Endothelial cell of umbilical vein (primary cell): ENCODE measurements at regions not wholly inside any gene's neighbourhood (a gene's known extent, or its start where the extent isn't known, plus 50 kb on each side); places are given as distances from the start of the nearest gene placed in this dataset.

Source experiments
- BruUV-seq: library from RNA; stranded (reverse); fragments of 400-500 nt; replicated peaks from 2 replicates; lab custom pipeline; 2021; lab: Mats Ljungman, UMichigan
- CTCF ChIA-PET: fragments of 300-600, 350-600 bp; sonication (Branson Sonifier 250); formaldehyde crosslinking; loops from one replicate; lab custom pipeline; 2021; ENCODE audit warnings: antibody characterized with exemption, inconsistent platforms; lab: Charles Lee
- POLR2A ChIA-PET: fragments of 300-600, 350-600 bp; sonication (Branson Sonifier 250); formaldehyde crosslinking; loops from one replicate; lab custom pipeline; 2021; ENCODE audit warnings: antibody characterized with exemption, inconsistent platforms; lab: Charles Lee
- DNase-seq: peaks from one replicate; pipeline ENCODE4 v3.0.0-alpha.2; 2011; ENCODE audit warnings: low read depth, low spot score
- FAIRE-seq: peaks from 2 replicates; lab custom pipeline; 2011; peaks lifted over from hg19 to GRCh38; lab: Jason Lieb, UNC
- H2AFZ ChIP-seq: 2 replicates; pipeline ENCODE4 v1.6.0; 2012; ENCODE audit warnings: low read depth, low read length, control low read depth, inconsistent platforms
- H3K27ac ChIP-seq: 2 replicates; pipeline ENCODE4 v1.5.1; 2011; ENCODE audit warnings: low read depth, mild to moderate bottlenecking, control low read depth, low read length, moderate library complexity; ENCODE audit not compliant: insufficient read depth
- H3K27me3 ChIP-seq, 2 experiments: 2 replicates each; pipeline versions ENCODE4 v1.6.0 to v1.6.1; 2011; ENCODE audit warnings: low read length in 2 of 2, mixed read lengths in 1 of 2; ENCODE audit not compliant: control insufficient read depth in 2 of 2, insufficient read depth in 2 of 2
- H3K36me3 ChIP-seq, 2 experiments: 2 replicates in 1 of 2; 3 replicates in 1 of 2; pipeline ENCODE4 v1.5.1; 2011; ENCODE audit warnings: low read length in 2 of 2, mild to moderate bottlenecking in 1 of 2, moderate library complexity in 1 of 2; ENCODE audit not compliant: control insufficient read depth in 2 of 2, insufficient read depth in 2 of 2; ENCODE audit errors: extremely low read depth in 1 of 2
- H3K4me1 ChIP-seq: 3 replicates; pipeline ENCODE4 v1.5.1; 2011; ENCODE audit warnings: mild to moderate bottlenecking, low read length; ENCODE audit not compliant: control insufficient read depth, insufficient read depth; ENCODE audit errors: extremely low read depth
- H3K4me2 ChIP-seq: 2 replicates; pipeline ENCODE4 v1.6.1; 2011; ENCODE audit warnings: low read length, control low read depth, mixed read lengths; ENCODE audit not compliant: insufficient read depth
- H3K4me3 ChIP-seq, 3 experiments: fragments of 200-600 bp in 1 of 3; sonication (generic), shearing (Covaris generic) in 1 of 3; replicated peaks in 1 of 3; 2 replicates each; pipeline ENCODE4 v1.5.1; 2011 to 2016; ENCODE audit warnings: control low read depth in 3 of 3, low read length in 3 of 3, mild to moderate bottlenecking in 2 of 3, inconsistent platforms in 1 of 3, low read depth in 1 of 3, moderate library complexity in 1 of 3; ENCODE audit not compliant: insufficient read depth in 1 of 3
- H3K79me2 ChIP-seq: 2 replicates; pipeline ENCODE4 v1.6.0; 2012; ENCODE audit warnings: low read length, inconsistent platforms; ENCODE audit not compliant: control insufficient read depth, insufficient read depth
- H3K9ac ChIP-seq: replicated peaks from 2 replicates; pipeline ENCODE3; 2011; ENCODE audit warnings: low read length, control low read depth; ENCODE audit not compliant: insufficient read depth; ENCODE audit errors: extremely low read depth
- H3K9me1 ChIP-seq: replicated peaks from 3 replicates; pipeline ENCODE4 v1.6.0; 2011; ENCODE audit warnings: mild to moderate bottlenecking, low read length; ENCODE audit not compliant: control insufficient read depth, insufficient read depth; ENCODE audit errors: extremely low read depth
- H3K9me3 ChIP-seq: replicated peaks from 2 replicates; pipeline ENCODE4 v1.5.1; 2012; ENCODE audit warnings: low read length, inconsistent platforms; ENCODE audit not compliant: control insufficient read depth, insufficient read depth
- H4K20me1 ChIP-seq: replicated peaks from 2 replicates; pipeline ENCODE3; 2011; ENCODE audit warnings: mild to moderate bottlenecking, low read length; ENCODE audit not compliant: control insufficient read depth, insufficient read depth; ENCODE audit errors: extremely low read depth
- CTCF ChIP-seq, 2 donors: IDR thresholded peaks; 1 replicate in 1 of 2; 2 replicates in 1 of 2; pipeline ENCODE4 v1.5.1; 2011; ENCODE audit warnings: low read length in 2 of 2, mild to moderate bottlenecking in 2 of 2, moderate library complexity in 2 of 2, control low read depth in 1 of 2, inconsistent platforms in 1 of 2, low read depth in 1 of 2; ENCODE audit not compliant: insufficient read depth in 1 of 2; ENCODE audit errors: extremely low read depth in 1 of 2
- EZH2 ChIP-seq: IDR thresholded peaks from 2 replicates; pipeline ENCODE4 v1.6.1; 2012; ENCODE audit warnings: borderline replicate concordance, low read depth, mild to moderate bottlenecking, moderate library complexity, low read length, inconsistent platforms; ENCODE audit not compliant: severe bottlenecking
- FOS ChIP-seq: IDR thresholded peaks from 2 replicates; pipeline ENCODE4 v1.6.1; 2011; ENCODE audit warnings: mild to moderate bottlenecking, low read length, moderate library complexity, borderline replicate concordance; ENCODE audit not compliant: insufficient read depth
- GATA2 ChIP-seq: IDR thresholded peaks from 2 replicates; pipeline ENCODE4 v1.7.0; 2011; ENCODE audit warnings: low read depth, mild to moderate bottlenecking, moderate library complexity, mixed read lengths, low read length; ENCODE audit not compliant: insufficient read length, insufficient read depth
- JUN ChIP-seq: IDR thresholded peaks from 2 replicates; pipeline ENCODE4 v1.6.1; 2011; ENCODE audit warnings: borderline replicate concordance, low read depth; ENCODE audit not compliant: insufficient read length, insufficient read depth
- MAX ChIP-seq: IDR thresholded peaks from 2 replicates; pipeline ENCODE4 v1.6.1; 2011; ENCODE audit not compliant: insufficient read depth, insufficient read length
- MYC ChIP-seq: IDR thresholded peaks from one replicate; pipeline ENCODE4 v1.6.1; 2011; ENCODE audit warnings: mild to moderate bottlenecking, low read depth, low read length
- POLR2A ChIP-seq: IDR thresholded peaks from 2 replicates; pipeline ENCODE4 v1.6.1; 2012; ENCODE audit warnings: low read depth, mild to moderate bottlenecking, control low read depth, low read length
- POLR2AphosphoS5 ChIP-seq: IDR thresholded peaks from 2 replicates; pipeline ENCODE4 v1.6.1; 2012; ENCODE audit warnings: low read depth, mild to moderate bottlenecking, control low read depth, low read length, moderate library complexity; ENCODE audit not compliant: insufficient read depth
- dilution Hi-C: fragments of 300-500 bp; cut with MboI; formaldehyde crosslinking; loops from one replicate; pipeline ENCODE4 v1.15.0; 2019; ENCODE audit warnings: low sequenced_read_pairs; ENCODE audit not compliant: extremely low pct_ligation_motif_present
- intact Hi-C: fragments of 100-400 bp; cut with micrococcal nuclease; formaldehyde crosslinking; loops from one replicate; pipeline ENCODE4 v1.10.0; 2022

- Histone ChIP-seq H3K36me3 (no peaks in the 10 kb centered on the region), H3K79me2 (no peaks in the 10 kb centered on the region), H3K9ac (no peak overlapping the region), H2AFZ (no peak overlapping the region), H3K9me3 (no peaks in the 10 kb centered on the region), H3K4me2 (no peak overlapping the region), H3K9me1 (no peaks in the 10 kb centered on the region), H3K27me3 (no peaks in the 10 kb centered on the region), H4K20me1 (no peaks in the 10 kb centered on the region), H3K4me3 (no peak overlapping the region), H3K27ac (no peak overlapping the region), H3K4me1 (no peaks in the 10 kb centered on the region)
- FAIRE-seq (no peak), DNase-seq (no peak)
- POLR2A ChIA-PET = no interaction called here
- no TSS peak for BruUV-seq
- dilution Hi-C loops = no loop called here
- intact Hi-C loops = no loop called here
- no peak for TF ChIP-seq CTCF (IDR thresholded peaks at IDR 0.05; ENCODE audit: extremely low read depth in 1 of 2, insufficient read depth in 1 of 2, low read depth in 1 of 2, low read length in 2 of 2)
- no peak for TF ChIP-seq EZH2
- TF ChIP-seq POLR2AphosphoS5 = no peak
- TF ChIP-seq POLR2A = no peak
- no peak for TF ChIP-seq FOS
- TF ChIP-seq GATA2 = no peak
- TF ChIP-seq JUN = no peak
- no peak for TF ChIP-seq MYC
- no peak for TF ChIP-seq MAX
- CTCF ChIA-PET = no interaction called here
These were observed 1316.8 kb upstream of the RAG2 start for GRCh38 chr11:37914859-37915258.
